ELF-1 (cell line): ENCODE measurements at regions not wholly inside any gene's neighbourhood (a gene's known extent, or its start where the extent isn't known, plus 50 kb on each side); places are given as distances from the start of the nearest gene placed in this dataset.

Experiments
- DNase-seq: peaks from one replicate; pipeline ENCODE4 v3.0.0-alpha.2; 2016; ENCODE audit warnings: low read depth, low spot score

- DNase-seq = no peak
These were observed 163.6 kb upstream of the COPS8 start for GRCh38 chr2:236922061-236922460.

DNA sequence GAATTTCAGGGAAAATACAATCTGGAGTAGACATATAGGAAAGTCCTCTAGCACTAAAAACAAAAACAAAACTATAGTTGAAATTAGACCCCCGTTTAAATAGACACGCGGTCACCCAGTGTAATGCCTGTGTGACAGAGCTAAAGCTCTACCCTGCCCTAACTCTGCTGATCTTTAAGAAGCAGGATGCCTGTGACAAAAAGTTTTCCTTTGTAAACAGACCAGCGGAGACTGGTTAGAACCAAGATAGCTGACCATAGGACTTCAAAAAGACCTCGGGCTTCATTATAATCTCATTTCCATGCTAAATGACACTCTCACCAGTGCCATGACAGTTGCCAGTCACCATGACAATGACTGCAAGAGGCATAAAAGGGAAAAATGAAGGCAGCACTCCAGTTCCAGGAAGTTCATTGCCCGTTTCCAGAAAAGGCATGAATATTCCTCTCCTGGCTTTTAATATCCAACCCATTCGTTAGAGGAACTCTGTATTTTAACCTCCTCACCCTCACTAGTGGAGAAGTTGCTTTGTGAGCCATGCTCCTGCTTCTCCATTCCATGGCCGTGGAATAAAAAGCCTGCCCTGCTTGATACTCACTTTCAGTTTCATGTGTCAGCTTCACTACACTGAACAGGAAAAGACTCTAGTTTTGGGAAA lies 157.2 kb upstream of the COPS8 start:
- no peak for DNase-seq

DNA sequence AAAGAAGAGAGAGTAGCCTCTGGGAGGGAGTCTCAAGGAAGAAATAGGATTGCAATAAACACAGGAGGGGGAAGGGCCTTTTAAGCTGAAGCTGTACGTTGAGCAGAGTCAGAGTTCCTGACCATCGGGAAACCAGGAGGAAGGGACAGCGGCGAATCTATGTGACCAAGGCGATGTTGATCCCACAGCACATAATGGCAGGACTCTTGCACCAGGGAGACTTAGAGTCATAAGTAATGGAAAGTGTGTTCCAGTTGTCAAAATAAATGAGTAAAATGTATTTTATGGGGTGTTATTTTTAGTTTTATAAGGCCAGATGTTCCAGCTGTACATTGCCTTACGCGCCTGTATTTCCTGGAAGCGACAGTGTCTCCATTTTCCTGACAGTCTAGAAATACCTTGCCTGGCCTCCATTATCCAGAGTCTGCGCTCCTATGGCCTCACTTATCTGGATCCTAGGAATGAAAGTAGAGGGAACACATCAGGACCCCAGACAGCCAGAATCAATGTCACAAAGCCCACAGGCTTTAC lies 152.8 kb upstream of the COPS8 start:
- no peak for DNase-seq

DNA sequence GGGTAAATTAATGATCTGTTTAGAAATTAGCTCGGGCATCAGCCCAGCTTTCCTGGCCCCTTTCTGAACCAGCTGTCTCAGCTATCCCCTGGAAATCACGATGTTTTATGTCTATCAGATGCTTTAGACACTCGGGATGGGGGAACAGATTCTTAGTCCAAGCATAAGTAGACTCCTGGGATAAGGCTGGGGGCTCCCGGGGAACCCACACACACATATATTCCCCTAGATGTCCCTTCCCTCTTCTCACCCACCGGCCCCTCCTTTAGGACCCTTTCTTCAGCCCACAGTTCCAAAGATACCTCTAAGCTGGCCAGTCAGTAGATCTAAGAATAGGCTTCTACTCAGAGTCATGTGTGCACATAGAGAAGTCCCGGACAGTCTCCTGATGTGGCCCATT lies 151.5 kb upstream of the COPS8 start:
- DNase-seq = no peak

GRCh38 chr2:236934656-236935055 lies 151.0 kb upstream of the COPS8 start:
- no peak for DNase-seq

- DNase-seq = no peak
These were observed 150.6 kb upstream of the COPS8 start for GRCh38 chr2:236935083-236935482.

GRCh38 chr2:236935631-236936445 lies 149.9 kb upstream of the COPS8 start:
- no peak for DNase-seq

DNA sequence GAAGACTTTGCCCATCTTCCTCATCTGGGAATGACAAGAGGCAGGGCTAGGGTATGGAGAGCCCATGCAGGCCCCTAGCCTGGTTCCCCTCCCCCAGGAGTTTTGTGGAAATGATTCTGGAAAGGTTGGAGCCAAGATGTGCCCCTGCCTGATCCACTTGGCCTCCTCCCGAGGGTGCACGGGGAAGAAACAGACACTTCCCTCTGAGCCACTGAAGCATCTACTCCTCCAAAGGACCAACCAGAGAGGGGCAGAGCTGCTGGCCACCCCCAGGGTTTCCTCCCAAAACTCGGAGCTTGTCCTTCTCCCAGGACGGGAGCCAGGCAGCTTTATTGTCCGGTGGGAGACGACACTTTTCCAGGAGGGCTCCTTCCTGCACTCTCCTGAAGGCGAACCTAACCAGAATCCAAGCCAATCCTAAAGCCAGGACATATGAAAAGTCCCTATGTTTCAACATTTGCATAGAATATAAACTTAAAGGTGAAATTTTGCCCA lies 149.2 kb upstream of the COPS8 start:
- DNase-seq = no peak

DNA sequence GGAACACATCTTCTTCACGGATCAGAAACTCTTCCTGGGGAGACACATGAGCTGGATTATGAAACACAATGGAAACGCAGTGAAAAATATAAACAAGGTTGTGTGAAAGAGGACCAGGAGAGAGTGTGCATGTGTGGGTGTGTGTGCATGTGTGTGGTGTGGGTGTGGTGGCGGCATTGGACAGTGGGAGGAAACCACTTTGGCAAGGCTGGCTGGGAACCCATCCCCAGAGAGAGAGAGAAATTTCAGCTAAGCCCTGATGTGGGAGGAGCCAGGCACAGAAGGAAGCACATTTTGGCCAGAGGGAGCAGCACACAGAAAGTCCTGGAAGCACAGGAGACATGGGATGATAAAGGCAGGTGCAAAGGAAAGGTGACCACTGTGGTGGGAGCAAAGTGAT lies 147.6 kb upstream of the COPS8 start:
- DNase-seq = no peak

DNA sequence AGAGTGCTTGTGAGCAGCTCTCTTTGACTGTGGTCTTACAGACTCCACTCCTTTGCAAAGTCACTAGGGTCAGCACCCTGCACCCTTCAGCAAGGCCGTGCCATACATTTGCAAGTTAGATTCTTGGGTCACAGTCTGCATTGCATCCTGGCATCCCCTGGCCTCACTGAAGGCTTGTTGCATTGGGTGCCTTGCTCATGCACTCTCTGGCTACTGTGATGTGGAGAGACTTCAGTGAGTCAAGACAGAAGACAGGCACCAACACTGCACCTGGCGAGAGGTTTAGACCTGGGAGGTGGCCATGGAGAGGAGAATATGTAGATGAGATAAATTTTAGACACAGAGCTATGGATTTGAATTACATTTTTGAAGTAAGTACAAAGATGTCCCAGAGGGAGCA lies 146.4 kb upstream of the COPS8 start:
- no peak for DNase-seq

- DNase-seq = peak; percentile 17
These were observed 145.9 kb upstream of the COPS8 start for GRCh38 chr2:236939721-236940231.

DNA sequence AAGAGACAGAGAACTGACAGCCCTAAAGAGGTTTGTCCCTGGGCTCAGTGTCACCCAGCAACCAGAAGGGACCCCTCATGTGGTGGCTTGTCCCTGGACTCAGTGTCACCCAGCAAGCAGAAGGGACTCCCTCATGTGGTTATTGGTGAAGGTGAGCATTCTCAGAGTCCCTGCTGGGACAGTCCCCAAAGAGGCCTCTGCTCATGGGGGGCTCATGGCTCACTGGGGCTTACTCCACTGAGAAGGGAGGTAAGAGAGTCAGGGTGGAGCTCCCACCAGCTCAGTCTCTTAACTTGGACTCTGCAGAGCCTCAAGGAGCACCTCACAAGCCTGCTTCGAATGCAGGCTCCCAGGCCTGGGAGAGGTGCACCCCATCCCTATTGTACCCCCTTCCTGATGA lies 145.2 kb upstream of the COPS8 start:
- no peak for DNase-seq

GRCh38 chr2:236940916-236941520 lies 144.7 kb upstream of the COPS8 start:
- DNase-seq = peak; percentile 51

- no peak for DNase-seq
These were observed 144.1 kb upstream of the COPS8 start for GRCh38 chr2:236941551-236941950.

DNA sequence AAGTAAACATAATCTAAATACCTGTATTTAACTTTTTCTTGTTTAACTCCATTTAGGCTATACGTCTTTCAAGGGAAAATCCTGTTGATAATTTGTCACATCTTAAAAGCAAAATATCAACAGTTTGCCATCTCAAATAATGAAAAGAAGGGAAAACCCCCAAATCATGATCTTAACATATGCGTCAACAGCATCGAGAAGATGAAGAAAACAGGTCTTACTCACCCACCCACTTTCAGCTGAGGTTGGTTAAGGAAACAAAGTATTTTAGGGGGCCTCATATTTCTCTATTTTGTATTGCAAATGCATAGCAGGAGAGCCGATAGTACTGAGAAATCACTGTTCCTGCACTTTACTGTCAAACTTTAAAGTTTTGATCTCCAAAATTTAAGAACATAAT lies 143.1 kb upstream of the COPS8 start:
- DNase-seq = no peak

- no peak for DNase-seq
These were observed 142.6 kb upstream of the COPS8 start for GRCh38 chr2:236943068-236943467.

DNA sequence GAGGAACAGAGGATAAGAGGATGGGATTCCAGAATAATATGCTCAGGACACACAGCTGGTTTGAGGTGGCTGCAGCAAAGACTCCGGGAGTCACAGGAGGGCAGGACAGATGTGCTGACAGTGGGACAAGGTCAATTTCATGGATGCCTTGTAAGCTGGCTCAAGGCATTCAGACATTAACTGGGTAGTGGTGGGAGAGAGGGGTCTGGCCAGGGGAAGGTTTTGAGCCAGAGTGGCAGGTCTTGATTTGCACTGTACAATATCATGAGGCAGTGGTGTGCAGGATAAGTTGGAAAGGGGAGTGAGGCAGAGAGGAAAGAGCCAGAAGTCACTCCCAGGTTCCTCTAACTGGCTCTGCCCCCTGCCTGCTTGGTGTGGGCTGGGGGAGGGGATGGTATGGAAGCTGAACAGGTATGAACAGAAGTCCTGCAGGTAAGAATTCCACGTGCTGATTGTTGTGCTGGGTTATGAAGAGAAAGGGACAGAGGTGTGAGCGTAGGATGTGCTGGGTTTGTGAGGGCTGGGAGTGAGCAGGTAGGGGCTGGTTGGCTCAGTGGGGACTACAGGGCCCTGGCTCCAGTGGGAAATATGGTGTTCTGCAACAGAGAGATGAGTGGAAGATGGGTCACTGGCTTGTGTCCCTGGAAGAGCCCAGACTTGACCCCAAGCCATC lies 141.7 kb upstream of the COPS8 start:
- no peak for DNase-seq

- no peak for DNase-seq
These were observed 141.1 kb upstream of the COPS8 start for GRCh38 chr2:236944561-236944960.

DNA sequence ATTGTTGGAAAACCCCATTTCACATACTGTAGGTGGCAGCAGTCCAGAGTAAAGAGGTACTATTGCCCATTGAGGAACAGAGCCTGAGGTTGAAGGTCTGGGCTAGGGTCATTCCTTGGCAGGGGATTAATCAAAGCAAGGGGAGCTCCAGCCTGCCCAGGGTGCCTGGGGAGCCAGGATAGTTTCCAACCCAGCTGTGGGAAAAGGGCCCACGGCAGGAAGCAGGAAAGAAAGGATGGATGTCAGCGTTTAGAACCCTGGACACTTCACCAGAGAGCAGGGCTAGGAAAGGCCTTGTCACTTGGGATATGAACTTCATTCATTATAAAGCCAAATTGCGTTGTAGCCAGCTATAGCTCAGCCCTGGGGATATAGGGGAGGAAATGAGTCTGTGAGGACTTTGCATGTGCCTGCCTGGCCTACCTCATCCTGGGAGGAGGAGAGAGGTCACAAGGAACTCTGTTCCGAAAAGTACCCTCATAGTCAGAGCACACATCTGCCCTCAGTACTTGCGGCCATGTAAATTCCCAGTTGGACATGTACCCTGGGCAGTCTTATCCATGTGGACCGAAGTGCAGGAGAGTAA lies 140.2 kb upstream of the COPS8 start:
- no peak for DNase-seq

DNA sequence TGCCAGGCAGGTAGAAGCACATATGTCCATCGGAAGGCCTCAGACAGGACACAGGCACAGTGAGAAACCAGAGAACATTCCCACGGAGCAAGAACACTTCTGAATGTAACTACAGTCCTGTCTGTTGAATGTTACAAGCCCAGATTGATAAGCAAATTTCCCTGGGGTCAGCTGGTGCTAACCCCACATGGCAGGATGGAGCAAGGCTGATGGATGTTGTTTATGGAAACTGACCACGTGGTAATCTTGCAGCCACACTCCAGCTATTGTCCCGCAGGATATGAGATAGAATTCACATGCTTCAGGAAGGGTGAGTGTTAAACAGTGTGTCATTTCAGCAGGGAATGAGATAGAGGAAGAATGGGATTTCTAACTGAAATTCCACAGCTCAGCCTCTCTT lies 138.8 kb upstream of the COPS8 start:
- no peak for DNase-seq

- DNase-seq = no peak
These were observed 138.4 kb upstream of the COPS8 start for GRCh38 chr2:236947294-236947693.
